CD14-positive monocyte (primary cell): ENCODE measurements at regions not wholly inside any gene's neighbourhood (a gene's known extent, or its start where the extent isn't known, plus 50 kb on each side); places are given as distances from the start of the nearest gene placed in this dataset.

Experiments used
- DNase-seq, 3 donors: peaks; one replicate each; pipeline ENCODE4 v3.0.0-alpha.2; 2011 to 2022
- H2AFZ ChIP-seq: 2 replicates; pipeline ENCODE4 v1.6.0; 2012; ENCODE audit warnings: mild to moderate bottlenecking, low read depth, low read length, inconsistent platforms; ENCODE audit not compliant: insufficient read depth, poor library complexity, severe bottlenecking
- H3K27ac ChIP-seq, 2 donors: 1 replicate in 1 of 2; 2 replicates in 1 of 2; pipeline ENCODE4 v1.5.1; 2012 to 2013; ENCODE audit warnings: low read length in 2 of 2, control low read depth in 1 of 2, inconsistent platforms in 1 of 2, low read depth in 1 of 2, mild to moderate bottlenecking in 1 of 2
- H3K27me3 ChIP-seq, 2 donors: one replicate each; pipeline versions ENCODE4 v1.6.0 to v1.6.1; 2011 to 2013; ENCODE audit warnings: low read length in 2 of 2; ENCODE audit not compliant: control insufficient read depth in 2 of 2, insufficient read depth in 2 of 2
- H3K36me3 ChIP-seq, 2 donors: replicated peaks in 1 of 2; 1 replicate in 1 of 2; 2 replicates in 1 of 2; pipeline versions ENCODE4 v1.5.1 to v1.6.1; 2012 to 2013; ENCODE audit warnings: low read length in 2 of 2, control low read depth in 1 of 2, inconsistent platforms in 1 of 2, mild to moderate bottlenecking in 1 of 2; ENCODE audit not compliant: insufficient read depth in 2 of 2, control insufficient read depth in 1 of 2
- H3K4me1 ChIP-seq, 2 donors: 1 replicate in 1 of 2; 2 replicates in 1 of 2; pipeline versions ENCODE4 v1.5.1 to v1.6.1; 2012 to 2013; ENCODE audit warnings: low read length in 2 of 2, control low read depth in 1 of 2, inconsistent platforms in 1 of 2, mild to moderate bottlenecking in 1 of 2, moderate library complexity in 1 of 2; ENCODE audit not compliant: insufficient read depth in 2 of 2, control insufficient read depth in 1 of 2
- H3K4me2 ChIP-seq: replicated peaks from 2 replicates; pipeline ENCODE3; 2012; ENCODE audit warnings: low read length, moderate library complexity, mild to moderate bottlenecking; ENCODE audit not compliant: poor library complexity, severe bottlenecking; ENCODE audit errors: extremely low read depth
- H3K4me3 ChIP-seq, 3 experiments: fragments of 200-600 bp in 1 of 3; sonication (generic) in 1 of 3; replicated peaks in 1 of 3; 1 replicate in 2 of 3; 2 replicates in 1 of 3; pipeline ENCODE4 v1.5.1; 2011 to 2013; ENCODE audit warnings: low read length in 3 of 3, mild to moderate bottlenecking in 3 of 3, control low read depth in 2 of 3, low read depth in 2 of 3, inconsistent platforms in 1 of 3, moderate library complexity in 1 of 3
- H3K79me2 ChIP-seq: 2 replicates; pipeline ENCODE4 v1.6.0; 2012; ENCODE audit warnings: mild to moderate bottlenecking, control low read depth, inconsistent platforms, low read length, moderate library complexity; ENCODE audit not compliant: insufficient read depth
- H3K9ac ChIP-seq: 2 replicates; pipeline ENCODE4 v1.6.0; 2017; ENCODE audit warnings: low read length, mild to moderate bottlenecking; ENCODE audit not compliant: insufficient read depth, poor library complexity, severe bottlenecking
- H3K9me3 ChIP-seq, 2 donors: replicated peaks in 1 of 2; 1 replicate in 1 of 2; 2 replicates in 1 of 2; pipeline versions ENCODE4 v1.5.1 to v1.6.1; 2012 to 2013; ENCODE audit warnings: low read length in 2 of 2, control low read depth in 1 of 2; ENCODE audit not compliant: control insufficient read depth in 1 of 2, insufficient read depth in 1 of 2
- H4K20me1 ChIP-seq: 2 replicates; pipeline ENCODE4 v1.6.0; 2012; ENCODE audit warnings: mild to moderate bottlenecking, low read length, control low read depth, moderate library complexity; ENCODE audit not compliant: insufficient read depth
- H3K27ac Mint-ChIP-seq, 7 donors: one replicate each; pipeline ENCODE4 v1.8.0; 2020; ENCODE audit warnings: mild to moderate bottlenecking in 7 of 7, mixed read lengths in 7 of 7, moderate library complexity in 6 of 7, inconsistent platforms in 2 of 7
- H3K27me3 Mint-ChIP-seq, 3 donors: one replicate each; pipeline ENCODE4 v1.8.0; 2021 to 2022; ENCODE audit warnings: low read depth in 3 of 3, mild to moderate bottlenecking in 3 of 3, mixed read lengths in 3 of 3, moderate library complexity in 3 of 3, inconsistent platforms in 1 of 3
- H3K36me3 Mint-ChIP-seq, 2 donors: one replicate each; pipeline ENCODE4 v1.8.0; 2020; ENCODE audit warnings: mixed read lengths in 2 of 2, inconsistent platforms in 1 of 2, mild to moderate bottlenecking in 1 of 2
- H3K4me1 Mint-ChIP-seq: one replicate; pipeline ENCODE4 v1.8.0; 2020; ENCODE audit warnings: mild to moderate bottlenecking, mixed read lengths
- H3K4me3 Mint-ChIP-seq, 2 donors: one replicate each; pipeline ENCODE4 v1.8.0; 2020; ENCODE audit warnings: mild to moderate bottlenecking in 2 of 2, mixed read lengths in 2 of 2, moderate library complexity in 1 of 2
- H3K9me3 Mint-ChIP-seq, 7 donors: one replicate each; pipeline ENCODE4 v1.8.0; 2020 to 2022; ENCODE audit warnings: mixed read lengths in 7 of 7, mild to moderate bottlenecking in 6 of 7, moderate library complexity in 6 of 7, inconsistent platforms in 2 of 7
- CTCF ChIP-seq: fragments of 200-600 bp; IDR thresholded peaks from one replicate; pipeline ENCODE4 v1.8.0; 2022; ENCODE audit warnings: antibody characterized with exemption, mild to moderate bottlenecking
- WGBS: methylation state at CpG from one replicate; pipeline ENCODE4 v1.1.5; 2013; ENCODE audit warnings: missing lambda C conversion rate; ENCODE audit not compliant: insufficient coverage; 5-methylcytosine and 5-hydroxymethylcytosine counted together
- intact Hi-C, 2 donors: fragments of 100-400 bp; cut with micrococcal nuclease; formaldehyde crosslinking; loops; one replicate each; pipeline versions ENCODE4 v1.15.0 to v1.15.1; 2023

- Histone ChIP-seq H3K36me3 (no peaks in the 10 kb centered on the region), H3K27me3 (peaks cover 0 to 3% of the 10 kb centered on the region in 2 donors), H3K4me2 (no peak overlapping the region), H4K20me1 (no peaks in the 10 kb centered on the region), H3K4me3 (no peak overlapping the region), H3K27ac (no peak overlapping the region), H3K4me1 (no peaks in the 10 kb centered on the region), H3K9ac (no peak overlapping the region), H2AFZ (no peak overlapping the region), H3K9me3 (no peaks in the 10 kb centered on the region), H3K79me2 (no peaks in the 10 kb centered on the region)
- Mint-ChIP-seq H3K4me3 (no peak overlapping the region), H3K27ac (no peak overlapping the region), H3K27me3 (peaks cover 9 to 19% (median 11%) of the 10 kb centered on the region in 3 donors), H3K4me1 (peaks cover 4% of the 10 kb centered on the region), H3K9me3 (peaks cover 0 to 6% (median 0%) of the 10 kb centered on the region in 7 donors), H3K36me3 (no peaks in the 10 kb centered on the region)
- TF ChIP-seq CTCF: no peak
- no peak for DNase-seq
- intact Hi-C loops: no loop called here
- WGBS: no CpG with 5 or more reads among the region's 3 CpGs
Observed at GRCh38 chr2:173672573-173673340, 292.4 kb downstream of the SP3 start.

- intact Hi-C loops: no loop called here
- no CpG with 5 or more reads among the region's 1 CpG for WGBS
- H3K4me2 ChIP-seq: no peak overlapping the region
- H3K79me2 ChIP-seq: no peaks in the 10 kb centered on the region
- peaks cover 4% of the 10 kb centered on the region for H3K4me1 Mint-ChIP-seq
- peaks cover 0 to 6% (median 3%) of the 10 kb centered on the region in 7 donors for H3K9me3 Mint-ChIP-seq
- peaks cover 9 to 14% (median 11%) of the 10 kb centered on the region in 3 donors for H3K27me3 Mint-ChIP-seq
- no peak overlapping the region for H3K4me3 Mint-ChIP-seq
- no peaks in the 10 kb centered on the region for H3K36me3 Mint-ChIP-seq
- H3K4me1 ChIP-seq: no peaks in the 10 kb centered on the region
- H3K27ac Mint-ChIP-seq: no peak overlapping the region
- no peaks in the 10 kb centered on the region for H3K27me3 ChIP-seq
- no peak overlapping the region for H3K27ac ChIP-seq
- H3K9me3 ChIP-seq: no peaks in the 10 kb centered on the region
- H3K36me3 ChIP-seq: no peaks in the 10 kb centered on the region
- DNase-seq: no peak
- TF ChIP-seq CTCF: no peak
- no peak overlapping the region for H3K9ac ChIP-seq
- H4K20me1 ChIP-seq: no peaks in the 10 kb centered on the region
- no peak overlapping the region for H3K4me3 ChIP-seq
- no peak overlapping the region for H2AFZ ChIP-seq
Observed at GRCh38 chr2:173673640-173674039, 291.5 kb downstream of the SP3 start.
